Peyer's patch (tissue), 4 donors: ENCODE measurements at regions not wholly inside any gene's neighbourhood (a gene's known extent, or its start where the extent isn't known, plus 50 kb on each side); places are given as distances from the start of the nearest gene placed in this dataset.

Source experiments
- DNase-seq, 3 donors: peaks; one replicate each; pipeline ENCODE4 v3.0.0-alpha.2; 2017 to 2019
- H3K27ac ChIP-seq, 4 donors: fragments of 200-600 bp; sonication (generic); one replicate each; pipeline ENCODE4 v1.5.1; 2016 to 2019
- H3K27me3 ChIP-seq, 2 donors: fragments of 200-600 bp; sonication (generic); one replicate each; pipeline ENCODE4 v1.5.1; 2019
- H3K36me3 ChIP-seq, 3 donors: fragments of 200-600 bp; sonication (generic); one replicate each; pipeline ENCODE4 v1.5.1; 2016 to 2019
- H3K4me1 ChIP-seq, 4 donors: fragments of 200-600 bp; sonication (generic); one replicate each; pipeline ENCODE4 v1.5.1; 2016 to 2019
- H3K4me3 ChIP-seq, 4 donors: fragments of 200-600 bp; sonication (generic); 1 replicate in 3 of 4; 2 replicates in 1 of 4; pipeline ENCODE4 v1.5.1; 2016 to 2019; ENCODE audit warnings: mild to moderate bottlenecking in 1 of 4
- H3K9me3 ChIP-seq, 4 donors: fragments of 200-600 bp; sonication (generic); one replicate each; pipeline ENCODE4 v1.5.1; 2016 to 2019; ENCODE audit warnings: mild to moderate bottlenecking in 1 of 4
- POLR2A ChIP-seq, 2 donors: fragments of 450-650 bp; IDR thresholded peaks; one replicate each; pipeline ENCODE4 v1.5.1; 2017; ENCODE audit warnings: antibody characterized with exemption in 2 of 2, mild to moderate bottlenecking in 2 of 2, moderate library complexity in 2 of 2
- TF ChIP-seq, protein P1 (sequence below), 6 experiments: fragments of 450-650 bp in 4 of 6; fragments of 200-600 bp in 2 of 6; sonication (generic) in 1 of 6; IDR thresholded peaks; one replicate each; pipeline ENCODE4 v1.5.1; 2017 to 2019; ENCODE audit warnings: antibody characterized with exemption in 6 of 6, mild to moderate bottlenecking in 3 of 6, moderate library complexity in 1 of 6

DNA sequence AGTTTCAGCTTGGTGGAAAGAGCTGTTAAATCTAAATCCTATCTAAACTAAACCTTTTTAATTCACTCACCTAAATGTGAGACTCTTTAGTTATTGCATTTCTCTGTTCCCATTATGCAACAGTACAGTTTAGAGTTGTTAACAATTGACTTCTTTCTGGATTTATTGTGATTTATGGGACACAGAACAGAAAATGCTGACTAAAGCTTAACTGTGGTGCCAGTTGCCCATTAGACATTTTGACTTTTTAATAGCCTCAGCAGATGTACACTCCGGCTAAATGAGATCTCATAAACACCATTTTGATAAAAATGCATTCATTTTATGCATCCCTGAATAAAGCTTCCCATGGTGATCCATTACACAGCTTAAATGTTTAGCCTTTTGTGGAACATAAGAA, 356.6 kb downstream of the CASP12 start:
- Histone ChIP-seq H3K27me3 (no peaks in the 10 kb centered on the region), H3K4me3 (no peak overlapping the region), H3K27ac (no peak overlapping the region), H3K9me3 (no peaks in the 10 kb centered on the region), H3K4me1 (no peaks in the 10 kb centered on the region), H3K36me3 (no peaks in the 10 kb centered on the region)
- TF ChIP-seq, protein P1, sequence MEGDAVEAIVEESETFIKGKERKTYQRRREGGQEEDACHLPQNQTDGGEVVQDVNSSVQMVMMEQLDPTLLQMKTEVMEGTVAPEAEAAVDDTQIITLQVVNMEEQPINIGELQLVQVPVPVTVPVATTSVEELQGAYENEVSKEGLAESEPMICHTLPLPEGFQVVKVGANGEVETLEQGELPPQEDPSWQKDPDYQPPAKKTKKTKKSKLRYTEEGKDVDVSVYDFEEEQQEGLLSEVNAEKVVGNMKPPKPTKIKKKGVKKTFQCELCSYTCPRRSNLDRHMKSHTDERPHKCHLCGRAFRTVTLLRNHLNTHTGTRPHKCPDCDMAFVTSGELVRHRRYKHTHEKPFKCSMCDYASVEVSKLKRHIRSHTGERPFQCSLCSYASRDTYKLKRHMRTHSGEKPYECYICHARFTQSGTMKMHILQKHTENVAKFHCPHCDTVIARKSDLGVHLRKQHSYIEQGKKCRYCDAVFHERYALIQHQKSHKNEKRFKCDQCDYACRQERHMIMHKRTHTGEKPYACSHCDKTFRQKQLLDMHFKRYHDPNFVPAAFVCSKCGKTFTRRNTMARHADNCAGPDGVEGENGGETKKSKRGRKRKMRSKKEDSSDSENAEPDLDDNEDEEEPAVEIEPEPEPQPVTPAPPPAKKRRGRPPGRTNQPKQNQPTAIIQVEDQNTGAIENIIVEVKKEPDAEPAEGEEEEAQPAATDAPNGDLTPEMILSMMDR (IDR thresholded peaks at IDR 0.05): no peak
- TF ChIP-seq POLR2A (IDR thresholded peaks at IDR 0.05): no peak
- DNase-seq: no peak

DNA sequence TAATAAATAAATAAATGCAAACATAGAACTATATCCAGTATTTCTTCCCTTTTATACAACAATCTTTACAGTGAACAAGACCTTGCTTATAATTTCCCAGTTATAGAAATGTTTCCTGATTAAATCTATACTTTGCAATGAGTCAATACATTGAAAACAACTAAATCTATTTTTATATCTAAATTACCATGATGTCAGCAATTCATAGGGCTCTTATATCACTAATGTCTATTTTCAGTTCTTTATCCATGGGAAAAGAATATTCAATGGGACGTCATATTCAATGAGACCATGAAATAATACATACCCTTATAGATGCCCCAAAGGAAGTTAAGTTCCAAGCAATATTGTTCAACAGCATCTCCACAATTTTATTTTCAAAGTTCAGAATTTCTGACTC, 359.9 kb downstream of the CASP12 start:
- no peaks in the 10 kb centered on the region for H3K27me3 ChIP-seq
- no peak overlapping the region for H3K4me3 ChIP-seq
- no peak for DNase-seq
- H3K4me1 ChIP-seq: no peaks in the 10 kb centered on the region
- no peaks in the 10 kb centered on the region for H3K36me3 ChIP-seq
- no peaks in the 10 kb centered on the region for H3K9me3 ChIP-seq
- TF ChIP-seq POLR2A (IDR thresholded peaks at IDR 0.05): no peak
- TF ChIP-seq, protein P1 (IDR thresholded peaks at IDR 0.05): no peak
- no peak overlapping the region for H3K27ac ChIP-seq

DNA sequence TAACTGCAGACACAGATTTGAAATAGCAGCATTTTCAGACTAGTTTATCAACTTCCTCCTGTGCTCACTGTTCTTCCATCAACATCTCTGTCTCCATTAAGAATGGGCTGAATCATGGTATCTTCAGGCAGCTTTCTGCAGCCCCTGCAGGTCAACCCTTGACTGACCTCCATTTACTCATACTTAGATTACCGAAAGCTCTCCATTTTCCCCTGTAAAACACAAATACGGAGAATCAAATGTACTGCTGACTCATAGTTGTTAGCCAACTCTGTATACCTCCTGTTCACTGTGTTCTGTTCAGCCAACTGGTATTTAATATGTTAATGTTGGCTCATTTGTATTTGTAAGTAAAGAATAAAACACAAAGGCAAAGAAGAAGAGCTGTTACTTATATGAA, 364.0 kb downstream of the CASP12 start:
- DNase-seq: no peak
- Histone ChIP-seq H3K27me3 (no peaks in the 10 kb centered on the region), H3K4me3 (no peak overlapping the region), H3K4me1 (no peaks in the 10 kb centered on the region), H3K27ac (no peak overlapping the region), H3K36me3 (no peaks in the 10 kb centered on the region), H3K9me3 (no peaks in the 10 kb centered on the region)
- TF ChIP-seq, protein P1 (IDR thresholded peaks at IDR 0.05): no peak
- no peak for TF ChIP-seq POLR2A (IDR thresholded peaks at IDR 0.05)

DNA sequence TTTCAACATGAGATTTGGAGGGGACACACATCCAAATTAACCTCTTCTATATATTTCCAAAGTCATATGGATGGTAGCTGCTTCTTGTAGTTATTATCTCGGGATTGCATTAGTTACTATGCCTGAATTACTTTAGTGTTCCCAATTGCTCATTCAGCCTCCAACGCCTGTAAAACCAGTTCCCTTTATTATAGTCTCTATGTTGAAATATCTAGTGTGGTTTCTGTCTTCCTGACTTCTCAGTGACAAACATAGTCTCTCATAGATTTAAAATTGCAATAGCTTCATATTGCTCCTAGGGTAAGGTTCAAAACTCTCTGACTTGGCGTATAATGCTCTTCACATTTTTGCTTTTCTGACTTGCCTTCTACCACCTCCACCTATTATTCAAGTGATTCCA, 366.4 kb downstream of the CASP12 start:
- DNase-seq: no peak
- H3K27me3 ChIP-seq: no peaks in the 10 kb centered on the region
- no peaks in the 10 kb centered on the region for H3K4me1 ChIP-seq
- TF ChIP-seq, protein P1 (IDR thresholded peaks at IDR 0.05): no peak
- TF ChIP-seq POLR2A (IDR thresholded peaks at IDR 0.05): no peak
- no peak overlapping the region for H3K27ac ChIP-seq
- H3K4me3 ChIP-seq: no peak overlapping the region
- no peaks in the 10 kb centered on the region for H3K36me3 ChIP-seq
- no peaks in the 10 kb centered on the region for H3K9me3 ChIP-seq

DNA sequence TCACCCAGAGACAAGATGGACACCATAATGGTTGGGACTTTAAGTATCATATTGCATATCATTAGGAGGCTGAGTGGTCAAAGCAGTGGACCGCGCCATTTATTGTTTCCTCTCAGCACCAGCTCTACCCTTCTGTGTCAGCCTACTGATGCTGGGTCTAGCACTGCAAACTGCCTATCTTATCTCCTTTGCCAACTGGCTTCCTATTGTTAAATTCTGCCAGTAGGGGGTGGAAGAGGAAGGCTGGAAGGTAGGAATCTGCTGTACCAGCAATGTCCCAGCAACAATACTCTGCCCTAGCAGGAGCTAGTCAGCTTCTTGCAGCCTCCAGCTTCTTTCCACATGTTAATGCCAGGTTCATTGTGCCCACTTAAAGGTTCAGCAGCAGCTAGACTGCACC, 367.1 kb upstream of the PDGFD start:
- TF ChIP-seq, protein P1 (IDR thresholded peaks at IDR 0.05): peak in 3 of 6 experiments; percentile 7 to 21 (median 12)
- TF ChIP-seq POLR2A (IDR thresholded peaks at IDR 0.05): no peak
- Histone ChIP-seq H3K36me3 (no peaks in the 10 kb centered on the region), H3K27me3 (no peaks in the 10 kb centered on the region), H3K27ac (no peak overlapping the region), H3K4me3 (no peak overlapping the region), H3K9me3 (no peaks in the 10 kb centered on the region), H3K4me1 (no peaks in the 10 kb centered on the region)
- no peak for DNase-seq

DNA sequence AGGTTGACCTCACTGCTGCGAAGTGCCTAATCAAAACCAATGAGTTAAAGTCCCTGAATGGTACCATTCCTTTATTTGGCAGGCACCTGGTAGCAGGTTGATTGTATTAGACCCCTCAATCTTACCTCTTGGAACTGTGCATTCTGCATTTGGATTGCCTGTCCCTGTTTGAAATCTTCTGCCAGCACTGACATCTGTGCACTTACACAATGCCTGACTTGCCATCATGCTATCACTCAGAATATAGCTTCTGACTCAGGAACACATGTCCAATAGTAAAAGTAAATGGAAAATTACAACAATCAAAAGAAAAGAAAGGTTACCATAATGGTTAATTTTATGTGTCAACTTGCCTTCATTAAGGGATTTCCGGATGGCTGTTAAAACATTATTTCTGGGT, 366.0 kb upstream of the PDGFD start:
- no peaks in the 10 kb centered on the region for H3K4me1 ChIP-seq
- H3K4me3 ChIP-seq: no peak overlapping the region
- no peaks in the 10 kb centered on the region for H3K36me3 ChIP-seq
- no peaks in the 10 kb centered on the region for H3K9me3 ChIP-seq
- no peaks in the 10 kb centered on the region for H3K27me3 ChIP-seq
- TF ChIP-seq, protein P1 (IDR thresholded peaks at IDR 0.05): no peak
- no peak for TF ChIP-seq POLR2A (IDR thresholded peaks at IDR 0.05)
- no peak overlapping the region for H3K27ac ChIP-seq
- DNase-seq: no peak
